ENCODE measurements at regions not wholly inside any gene's neighbourhood (a gene's known extent, or its start where the extent isn't known, plus 50 kb on each side); places are given as distances from the start of the nearest gene placed in this dataset.

- no peak for DNase-seq
Measured at GRCh38 chr2:15766911-15767597, 173.3 kb upstream of the MYCN start.

GRCh38 chr2:15767679-15768078 lies 172.7 kb upstream of the MYCN start:
- no peak for DNase-seq

- no peak for DNase-seq
Measured at GRCh38 chr2:15768142-15768541, 172.2 kb upstream of the MYCN start.

GRCh38 chr2:15768615-15769014 lies 171.7 kb upstream of the MYCN start:
- DNase-seq = no peak

GRCh38 chr2:15769235-15769634 lies 171.1 kb upstream of the MYCN start:
- no peak for DNase-seq

- DNase-seq = no peak
Measured at GRCh38 chr2:15769676-15770547, 170.4 kb upstream of the MYCN start.

- no peak for DNase-seq
Measured at GRCh38 chr2:15770606-15771005, 169.7 kb upstream of the MYCN start.

GRCh38 chr2:15771124-15771523 lies 169.2 kb upstream of the MYCN start:
- no peak for DNase-seq

GRCh38 chr2:15772086-15772595 lies 168.2 kb upstream of the MYCN start:
- DNase-seq = no peak

GRCh38 chr2:15772681-15773080 lies 167.7 kb upstream of the MYCN start:
- no peak for DNase-seq

GRCh38 chr2:15773204-15773603 lies 167.1 kb upstream of the MYCN start:
- DNase-seq = no peak

GRCh38 chr2:15773846-15774245 lies 166.5 kb upstream of the MYCN start:
- no peak for DNase-seq

GRCh38 chr2:15775753-15776628 lies 164.4 kb upstream of the MYCN start:
- DNase-seq = no peak

- DNase-seq = no peak
Measured at GRCh38 chr2:15776629-15776919, 163.8 kb upstream of the MYCN start.

- no peak for DNase-seq
Measured at GRCh38 chr2:15776992-15777702, 163.2 kb upstream of the MYCN start.

- no peak for DNase-seq
Measured at GRCh38 chr2:15777795-15778371, 162.5 kb upstream of the MYCN start.

GRCh38 chr2:15778529-15779219 lies 161.7 kb upstream of the MYCN start:
- no peak for DNase-seq

GRCh38 chr2:15779381-15780041 lies 160.8 kb upstream of the MYCN start:
- no peak for DNase-seq

- DNase-seq = no peak
Measured at GRCh38 chr2:15780234-15780633, 160.1 kb upstream of the MYCN start.

GRCh38 chr2:15780912-15781574 lies 159.3 kb upstream of the MYCN start:
- DNase-seq = no peak
